Keratinocyte (primary cell): ENCODE measurements at regions not wholly inside any gene's neighbourhood (a gene's known extent, or its start where the extent isn't known, plus 50 kb on each side); places are given as distances from the start of the nearest gene placed in this dataset.
"Not testable (repeated sequence)": the region's sequence is repeated elsewhere in the genome, so short reads cannot be mapped to it uniquely, and the experiment has no call there.

Source experiments
- EZH2 ChIP-seq: IDR thresholded peaks from one replicate; pipeline ENCODE4 v1.6.1; 2012; ENCODE audit warnings: inconsistent platforms, mild to moderate bottlenecking, low read length, moderate library complexity
- TF ChIP-seq, protein P1 (sequence below), 3 experiments: IDR thresholded peaks in 1 of 3; conservative IDR thresholded peaks in 1 of 3; optimal IDR thresholded peaks in 1 of 3; 2 replicates in 2 of 3; 3 replicates in 1 of 3; pipeline versions ENCODE3 to v1.5.1; 2011; ENCODE audit warnings: low read length in 3 of 3, mild to moderate bottlenecking in 3 of 3, moderate library complexity in 2 of 3, control low read depth in 1 of 3, inconsistent platforms in 1 of 3; ENCODE audit not compliant: insufficient read depth in 2 of 3; ENCODE audit errors: extremely low read depth in 1 of 3

DNA sequence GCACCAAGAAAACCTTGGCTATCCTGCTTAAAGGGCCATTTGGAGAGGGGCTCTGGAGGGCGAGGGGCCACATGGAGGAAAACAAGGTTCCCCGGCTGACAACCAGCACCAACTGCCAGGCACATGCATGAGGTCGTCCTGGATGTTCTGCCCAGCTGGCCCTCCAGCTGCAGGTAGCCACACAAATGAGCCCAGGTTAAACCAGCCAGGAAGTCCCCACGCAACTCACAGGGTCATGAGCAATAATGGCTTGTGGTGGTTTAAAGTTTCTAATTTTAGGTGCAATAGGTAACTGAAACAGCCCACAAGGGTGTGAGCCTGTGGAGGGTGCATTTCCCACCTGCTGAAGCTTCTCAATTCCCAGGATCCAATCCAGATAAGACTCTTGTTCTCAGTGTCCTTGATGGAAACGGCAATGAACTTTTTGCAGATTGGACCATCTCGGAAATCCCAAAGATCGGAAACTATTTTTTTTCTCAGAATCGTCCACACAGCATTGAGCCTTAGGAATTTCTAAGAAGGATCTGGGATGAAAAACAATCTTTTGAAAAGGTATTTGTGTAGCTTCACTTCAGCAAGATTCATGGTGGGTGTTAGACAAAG is 123.2 kb downstream of the UNC93B1 start:
- TF ChIP-seq, protein P1, sequence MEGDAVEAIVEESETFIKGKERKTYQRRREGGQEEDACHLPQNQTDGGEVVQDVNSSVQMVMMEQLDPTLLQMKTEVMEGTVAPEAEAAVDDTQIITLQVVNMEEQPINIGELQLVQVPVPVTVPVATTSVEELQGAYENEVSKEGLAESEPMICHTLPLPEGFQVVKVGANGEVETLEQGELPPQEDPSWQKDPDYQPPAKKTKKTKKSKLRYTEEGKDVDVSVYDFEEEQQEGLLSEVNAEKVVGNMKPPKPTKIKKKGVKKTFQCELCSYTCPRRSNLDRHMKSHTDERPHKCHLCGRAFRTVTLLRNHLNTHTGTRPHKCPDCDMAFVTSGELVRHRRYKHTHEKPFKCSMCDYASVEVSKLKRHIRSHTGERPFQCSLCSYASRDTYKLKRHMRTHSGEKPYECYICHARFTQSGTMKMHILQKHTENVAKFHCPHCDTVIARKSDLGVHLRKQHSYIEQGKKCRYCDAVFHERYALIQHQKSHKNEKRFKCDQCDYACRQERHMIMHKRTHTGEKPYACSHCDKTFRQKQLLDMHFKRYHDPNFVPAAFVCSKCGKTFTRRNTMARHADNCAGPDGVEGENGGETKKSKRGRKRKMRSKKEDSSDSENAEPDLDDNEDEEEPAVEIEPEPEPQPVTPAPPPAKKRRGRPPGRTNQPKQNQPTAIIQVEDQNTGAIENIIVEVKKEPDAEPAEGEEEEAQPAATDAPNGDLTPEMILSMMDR (optimal IDR thresholded peaks at IDR 0.05 in 1 of 3, IDR thresholded peaks at IDR 0.05 in 1 of 3, conservative IDR thresholded peaks at IDR 0.05 in 1 of 3; ENCODE audit: extremely low read depth in 1 of 3, insufficient read depth in 2 of 3, low read length in 3 of 3), result not testable (repeated sequence)
- not testable (repeated sequence) for TF ChIP-seq EZH2
